Activated T-cell treated with anti-CD3 and anti-CD28 coated beads, Interleukin-2, amount 50 U/mL, for 72 hours (primary cell): ENCODE measurements at regions not wholly inside any gene's neighbourhood (a gene's known extent, or its start where the extent isn't known, plus 50 kb on each side); places are given as distances from the start of the nearest gene placed in this dataset.

Experiments
- ATAC-seq, 2 donors: fragments of 150-1000 bp; cut with Tn5 transposase; replicated peaks in 1 of 2; 2 replicates each; pipeline ENCODE4 v1.10.0; 2021; ENCODE audit warnings: moderate library complexity in 2 of 2, mild to moderate bottlenecking in 1 of 2
- DNase-seq, 2 donors: peaks; one replicate each; pipeline ENCODE4 v3.0.0; 2021 to 2022; ENCODE audit warnings: mixed read lengths in 1 of 2
- H3K27ac Mint-ChIP-seq: one replicate; pipeline ENCODE4 v1.8.0; 2022; ENCODE audit warnings: mild to moderate bottlenecking, moderate library complexity, mixed read lengths
- H3K27me3 Mint-ChIP-seq: one replicate; pipeline ENCODE4 v1.8.0; 2022; ENCODE audit warnings: low read depth, mixed read lengths
- H3K36me3 Mint-ChIP-seq, 2 donors: one replicate each; pipeline ENCODE4 v1.8.0; 2022; ENCODE audit warnings: mixed read lengths in 2 of 2, mild to moderate bottlenecking in 1 of 2; ENCODE audit not compliant: insufficient read depth in 2 of 2
- H3K4me1 Mint-ChIP-seq: one replicate; pipeline ENCODE4 v1.8.0; 2022; ENCODE audit warnings: low read depth, mixed read lengths
- H3K4me3 Mint-ChIP-seq, 2 donors: one replicate each; pipeline ENCODE4 v1.8.0; 2022; ENCODE audit warnings: mild to moderate bottlenecking in 2 of 2, mixed read lengths in 2 of 2, moderate library complexity in 2 of 2
- H3K9me3 Mint-ChIP-seq, 2 donors: one replicate each; pipeline ENCODE4 v1.8.0; 2022; ENCODE audit warnings: mixed read lengths in 2 of 2

DNA sequence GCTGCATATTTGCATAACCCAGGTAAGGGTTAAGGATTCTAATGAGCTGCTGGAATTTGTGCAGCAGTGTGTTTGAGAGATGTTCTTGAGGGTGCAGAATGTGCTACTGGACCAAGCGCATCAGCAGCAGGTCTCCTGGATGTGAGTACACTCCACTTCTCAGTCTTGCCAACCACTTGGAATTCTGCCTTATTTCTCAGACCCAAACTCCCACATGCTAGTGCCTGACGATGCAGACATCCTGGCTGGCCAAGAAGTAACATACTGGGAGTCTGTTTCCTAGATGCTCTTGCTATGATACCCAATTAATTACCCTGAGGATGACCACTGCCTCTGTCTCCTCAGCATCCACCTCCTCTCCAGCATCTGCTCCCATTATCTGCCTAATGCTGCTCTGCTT is 186.6 kb downstream of the MOXD1 start:
- DNase-seq (no peak), ATAC-seq (no peak)
- no peaks in the 10 kb centered on the region for H3K4me1 Mint-ChIP-seq
- peaks cover 8% of the 10 kb centered on the region for H3K27me3 Mint-ChIP-seq
- no peak overlapping the region for H3K4me3 Mint-ChIP-seq
- no peak overlapping the region for H3K27ac Mint-ChIP-seq
- H3K36me3 Mint-ChIP-seq, result no peaks in the 10 kb centered on the region
- no peaks in the 10 kb centered on the region for H3K9me3 Mint-ChIP-seq

DNA sequence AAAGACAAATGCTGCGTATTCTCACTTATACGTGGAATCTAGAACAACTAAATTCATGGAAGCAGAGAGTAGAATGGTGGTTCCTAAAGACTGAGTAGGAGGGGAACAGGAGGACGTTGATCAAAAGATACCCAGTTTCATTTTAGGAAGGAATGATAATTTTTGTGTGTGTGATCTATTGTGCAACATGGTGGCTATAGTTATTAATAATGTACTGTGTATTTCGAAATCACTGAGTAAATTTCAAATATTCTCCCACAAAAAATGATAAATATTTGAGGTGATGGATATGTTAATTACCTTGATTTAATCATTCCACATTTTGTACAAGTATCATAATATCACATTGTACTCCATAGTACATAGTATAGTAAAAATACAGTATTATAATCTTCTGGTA is 187.5 kb downstream of the MOXD1 start:
- Mint-ChIP-seq H3K4me1 (no peaks in the 10 kb centered on the region), H3K4me3 (no peak overlapping the region), H3K9me3 (no peaks in the 10 kb centered on the region), H3K36me3 (no peaks in the 10 kb centered on the region), H3K27ac (no peak overlapping the region), H3K27me3 (peaks cover 8% of the 10 kb centered on the region)
- DNase-seq (no peak), ATAC-seq (no peak)

DNA sequence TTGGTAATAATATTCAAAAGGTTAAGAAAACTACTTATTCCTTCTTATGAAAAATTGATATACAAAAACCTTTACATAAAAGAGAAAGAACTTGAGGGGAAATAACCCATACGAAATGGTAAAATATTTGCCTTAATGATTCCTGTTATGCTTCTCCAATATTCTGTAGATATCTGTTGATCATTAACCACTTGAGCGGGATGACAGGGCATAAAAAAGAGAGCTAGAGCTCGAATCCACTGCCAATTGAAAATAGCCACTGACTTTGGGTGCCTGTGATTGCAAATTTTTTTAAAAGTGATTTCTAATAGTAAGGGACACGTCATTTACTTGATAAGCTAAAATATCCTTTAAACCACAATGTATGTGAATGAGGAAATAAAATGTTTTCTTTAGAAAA is 188.1 kb downstream of the MOXD1 start:
- Mint-ChIP-seq H3K9me3 (no peaks in the 10 kb centered on the region), H3K27me3 (peaks cover 2% of the 10 kb centered on the region), H3K27ac (no peak overlapping the region), H3K36me3 (no peaks in the 10 kb centered on the region), H3K4me3 (no peak overlapping the region), H3K4me1 (no peaks in the 10 kb centered on the region)
- DNase-seq (no peak), ATAC-seq (no peak)

DNA sequence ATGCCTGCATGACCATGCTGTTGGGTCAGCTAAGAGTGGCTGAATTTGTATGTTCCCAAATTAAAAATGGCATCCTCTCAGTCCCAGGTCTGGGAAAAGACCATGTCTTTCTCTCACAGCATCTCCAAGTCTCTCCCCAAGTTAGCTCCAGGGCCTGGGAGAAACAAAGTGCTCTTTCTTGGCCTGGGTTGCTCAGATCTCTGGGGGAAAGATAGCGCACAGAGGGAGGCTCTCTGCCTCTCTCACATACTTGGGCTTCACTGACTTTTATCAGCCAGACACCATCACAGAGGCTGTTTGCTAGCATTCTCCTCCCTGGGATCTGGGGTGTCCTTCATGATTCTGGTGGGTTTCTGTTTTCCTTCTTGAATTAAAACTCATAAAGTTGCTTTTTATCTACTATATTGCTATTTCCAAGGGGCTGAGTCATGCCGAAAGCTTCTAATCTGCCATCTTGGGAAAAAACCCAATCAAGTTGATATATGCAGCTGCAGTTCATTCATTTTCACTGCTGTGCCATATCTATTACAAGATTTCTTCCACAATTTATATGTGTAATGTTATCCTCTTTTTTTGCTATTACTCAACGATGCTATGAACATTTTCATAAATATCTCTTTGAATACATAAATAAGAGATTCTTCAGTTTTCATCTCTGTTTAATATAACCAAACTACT is 190.2 kb downstream of the MOXD1 start:
- Mint-ChIP-seq H3K27me3 (no peaks in the 10 kb centered on the region), H3K9me3 (no peaks in the 10 kb centered on the region), H3K4me3 (no peak overlapping the region), H3K27ac (no peak overlapping the region), H3K36me3 (no peaks in the 10 kb centered on the region), H3K4me1 (no peaks in the 10 kb centered on the region)
- DNase-seq (no peak), ATAC-seq (no peak)

DNA sequence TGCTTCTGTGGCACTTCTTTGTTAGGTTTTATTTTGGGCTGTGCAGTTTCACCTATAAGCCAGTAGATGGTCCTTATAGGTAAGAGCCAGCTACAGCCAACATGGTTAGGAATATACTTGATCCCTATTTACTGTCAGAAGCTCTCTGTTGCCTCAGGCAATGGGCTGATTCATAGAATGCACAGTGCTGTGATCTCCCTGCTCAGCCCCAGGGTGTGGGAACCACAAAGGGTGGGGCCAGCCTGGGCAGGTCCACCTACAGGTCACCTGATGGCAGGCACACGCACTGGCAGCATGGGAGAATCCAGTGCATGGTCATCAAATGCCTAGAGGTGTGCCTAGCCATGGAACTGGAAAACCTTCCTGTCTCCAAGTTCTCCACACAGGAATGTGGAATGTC is 191.9 kb downstream of the MOXD1 start:
- H3K36me3 Mint-ChIP-seq, result no peaks in the 10 kb centered on the region

DNA sequence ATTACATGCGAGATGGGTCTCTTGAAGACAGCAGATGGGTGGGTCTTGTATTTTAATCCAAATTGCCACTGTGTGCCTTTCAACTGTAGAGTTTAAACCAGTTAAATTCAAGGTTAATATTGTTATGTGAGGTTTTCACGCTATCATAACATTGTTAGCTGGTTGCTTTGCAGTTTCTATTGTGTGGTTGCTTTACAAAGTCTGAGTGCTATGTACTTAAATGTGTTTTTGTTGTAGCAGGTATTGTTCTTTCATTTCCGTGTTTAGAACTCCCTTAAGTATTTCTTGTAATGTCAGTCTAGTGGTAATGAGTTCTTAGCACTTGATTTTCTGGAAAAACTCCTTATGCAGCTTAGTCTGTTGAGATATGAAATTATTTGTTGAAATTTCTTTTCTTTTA is 193.3 kb downstream of the MOXD1 start:
- no peak for ATAC-seq

More for the DNA sequence above, 191.9 kb downstream of the MOXD1 start:
- no peak overlapping the region for H3K4me3 Mint-ChIP-seq
- H3K27ac Mint-ChIP-seq, result no peak overlapping the region
- no peaks in the 10 kb centered on the region for H3K9me3 Mint-ChIP-seq
- ATAC-seq (no peak), DNase-seq (no peak)
- H3K4me1 Mint-ChIP-seq, result no peaks in the 10 kb centered on the region
- no peaks in the 10 kb centered on the region for H3K27me3 Mint-ChIP-seq

DNA sequence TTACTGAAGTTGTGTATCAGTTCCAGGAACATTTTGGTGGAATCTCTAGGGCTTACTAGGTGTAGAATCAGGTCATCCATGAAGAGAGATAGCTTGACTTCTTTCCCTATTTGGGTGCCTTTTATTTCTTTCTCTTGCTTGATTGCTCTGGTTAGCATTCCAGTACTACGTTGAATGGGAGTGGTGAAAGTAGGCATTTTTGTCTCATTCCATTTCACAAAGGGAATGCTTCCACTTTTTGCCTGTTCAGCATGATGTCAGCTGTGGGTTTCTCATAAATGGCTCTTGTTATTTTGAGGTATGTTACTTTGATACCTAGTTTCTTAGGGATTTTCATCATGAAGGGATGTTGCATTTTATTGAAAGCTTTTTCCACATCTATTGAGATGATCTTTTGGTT is 195.3 kb downstream of the MOXD1 start:
- Mint-ChIP-seq H3K27me3 (no peaks in the 10 kb centered on the region), H3K4me3 (no peak overlapping the region), H3K27ac (no peak overlapping the region), H3K9me3 (no peaks in the 10 kb centered on the region), H3K4me1 (no peaks in the 10 kb centered on the region), H3K36me3 (no peaks in the 10 kb centered on the region)
- DNase-seq, result no peak
- ATAC-seq, result no peak

More for the DNA sequence above, 193.3 kb downstream of the MOXD1 start:
- Mint-ChIP-seq H3K27me3 (no peaks in the 10 kb centered on the region), H3K27ac (no peak overlapping the region), H3K36me3 (no peaks in the 10 kb centered on the region), H3K4me3 (no peak overlapping the region), H3K9me3 (no peaks in the 10 kb centered on the region), H3K4me1 (no peaks in the 10 kb centered on the region)
- DNase-seq, result no peak

DNA sequence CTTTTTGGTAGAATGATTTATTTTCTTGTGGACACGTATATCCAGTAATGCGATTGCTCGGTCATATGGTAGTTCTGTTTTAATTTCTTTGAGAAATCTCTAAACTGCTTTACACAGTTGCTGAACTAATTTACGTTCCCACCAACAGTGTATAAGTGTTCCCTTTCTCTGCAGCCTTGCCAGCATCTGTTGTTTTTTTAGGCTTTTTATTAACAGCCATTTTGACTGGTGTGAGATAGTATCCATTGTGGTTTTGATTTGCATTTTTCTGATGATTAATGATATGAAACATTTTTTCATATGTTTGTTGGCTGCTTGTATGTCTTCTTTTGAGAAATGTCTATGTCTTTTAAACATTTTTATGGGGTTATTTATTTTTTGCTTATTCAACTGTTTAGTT is 196.7 kb downstream of the MOXD1 start:
- no peak for ATAC-seq
- H3K27me3 Mint-ChIP-seq, result no peaks in the 10 kb centered on the region
- no peaks in the 10 kb centered on the region for H3K4me1 Mint-ChIP-seq
- no peaks in the 10 kb centered on the region for H3K9me3 Mint-ChIP-seq
- H3K4me3 Mint-ChIP-seq, result no peak overlapping the region
- no peak for DNase-seq
- no peaks in the 10 kb centered on the region for H3K36me3 Mint-ChIP-seq
- no peak overlapping the region for H3K27ac Mint-ChIP-seq

DNA sequence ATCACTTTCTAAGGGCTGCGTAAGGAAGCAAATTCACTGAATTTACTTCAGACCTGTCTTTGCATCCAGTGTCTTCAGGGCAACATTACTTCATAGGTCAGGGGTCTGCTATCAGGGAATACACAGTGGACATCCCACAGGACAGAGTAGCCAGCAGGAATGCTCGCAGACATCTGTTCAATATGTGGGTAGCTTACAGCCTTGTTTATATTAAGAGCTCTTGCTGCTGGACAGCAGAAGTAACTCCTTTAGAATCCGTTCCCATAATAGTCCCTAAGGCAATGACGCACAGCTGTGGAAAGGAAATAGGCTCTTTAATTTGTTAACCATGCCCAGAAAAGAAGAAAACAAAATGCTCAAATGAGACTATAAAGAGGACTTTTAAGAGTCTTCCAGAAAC is 198.7 kb downstream of the MOXD1 start:
- H3K27ac Mint-ChIP-seq, result no peak overlapping the region
- no peak for ATAC-seq
- H3K4me3 Mint-ChIP-seq, result no peak overlapping the region
- H3K9me3 Mint-ChIP-seq, result no peaks in the 10 kb centered on the region
- no peak for DNase-seq
- H3K27me3 Mint-ChIP-seq, result no peaks in the 10 kb centered on the region
- no peaks in the 10 kb centered on the region for H3K36me3 Mint-ChIP-seq
- no peaks in the 10 kb centered on the region for H3K4me1 Mint-ChIP-seq

DNA sequence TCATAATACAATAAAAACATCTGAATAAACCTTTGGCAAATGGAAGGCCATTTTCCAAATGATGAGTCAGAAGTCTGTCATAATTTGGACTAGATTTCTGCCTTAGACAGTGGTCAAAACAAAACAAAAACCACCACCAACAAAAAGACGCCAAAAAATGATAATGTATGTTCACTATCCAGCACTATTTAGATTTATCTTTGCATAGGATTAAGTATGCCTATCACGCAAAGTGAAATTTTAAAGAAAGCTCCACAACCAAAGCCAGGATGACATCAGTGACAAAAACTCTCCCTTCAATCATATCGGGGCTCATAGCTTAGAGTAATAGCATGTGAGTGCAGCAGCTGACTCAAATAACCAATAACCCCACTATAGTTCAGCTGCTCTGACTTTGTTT is 201.9 kb downstream of the MOXD1 start:
- ATAC-seq, result no peak

DNA sequence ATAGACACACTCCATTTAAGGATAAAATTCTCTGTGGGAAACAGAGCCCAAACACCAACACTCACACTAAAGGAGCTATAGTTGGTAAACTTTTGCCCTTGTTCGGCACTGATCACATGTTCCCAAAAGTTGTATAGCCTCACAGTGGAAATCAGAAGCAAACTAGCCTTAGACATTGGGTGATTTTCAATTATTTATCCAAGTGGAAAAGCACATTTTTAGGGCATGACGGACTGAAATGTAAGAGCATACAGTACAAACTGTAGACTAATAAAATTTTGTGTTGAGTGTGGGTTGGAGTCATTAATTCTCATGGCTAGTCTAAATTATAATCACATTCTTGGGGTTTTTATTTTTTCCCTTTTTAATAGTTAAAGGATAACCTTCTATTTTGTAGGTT is 202.4 kb downstream of the MOXD1 start:
- H3K9me3 Mint-ChIP-seq, result no peaks in the 10 kb centered on the region
- H3K27me3 Mint-ChIP-seq, result no peaks in the 10 kb centered on the region
- ATAC-seq, result no peak

More for the DNA sequence above, 201.9 kb downstream of the MOXD1 start:
- DNase-seq, result no peak
- Mint-ChIP-seq H3K36me3 (no peaks in the 10 kb centered on the region), H3K27ac (no peak overlapping the region), H3K9me3 (no peaks in the 10 kb centered on the region), H3K4me1 (no peaks in the 10 kb centered on the region), H3K27me3 (no peaks in the 10 kb centered on the region), H3K4me3 (no peak overlapping the region)

DNA sequence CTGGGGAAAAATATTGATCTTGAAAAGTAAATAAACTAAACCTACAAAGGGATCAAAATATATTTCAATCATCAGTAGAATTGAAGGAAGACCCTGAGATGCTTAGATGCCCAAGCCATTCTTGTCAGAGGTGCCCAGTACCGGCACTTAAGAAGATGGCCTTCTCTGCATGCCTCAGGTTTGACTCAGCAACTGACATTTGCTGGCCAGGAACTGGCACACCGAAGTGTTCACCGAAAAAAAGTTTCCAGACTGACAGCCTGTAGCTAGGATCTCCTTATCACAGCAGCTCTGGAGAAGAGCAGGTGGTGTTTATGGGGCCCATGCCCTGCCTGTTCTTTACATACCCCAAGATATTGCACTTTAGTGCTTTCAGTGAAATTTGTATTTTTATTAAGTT is 203.2 kb downstream of the MOXD1 start:
- no peaks in the 10 kb centered on the region for H3K4me1 Mint-ChIP-seq
- H3K27ac Mint-ChIP-seq, result no peak overlapping the region
- no peaks in the 10 kb centered on the region for H3K36me3 Mint-ChIP-seq
- no peaks in the 10 kb centered on the region for H3K27me3 Mint-ChIP-seq
- ATAC-seq (no peak), DNase-seq (no peak)
- H3K9me3 Mint-ChIP-seq, result no peaks in the 10 kb centered on the region
- no peak overlapping the region for H3K4me3 Mint-ChIP-seq

More for the DNA sequence above, 202.4 kb downstream of the MOXD1 start:
- no peak overlapping the region for H3K4me3 Mint-ChIP-seq
- no peak for DNase-seq
- H3K36me3 Mint-ChIP-seq, result no peaks in the 10 kb centered on the region
- no peak overlapping the region for H3K27ac Mint-ChIP-seq
- no peaks in the 10 kb centered on the region for H3K4me1 Mint-ChIP-seq

DNA sequence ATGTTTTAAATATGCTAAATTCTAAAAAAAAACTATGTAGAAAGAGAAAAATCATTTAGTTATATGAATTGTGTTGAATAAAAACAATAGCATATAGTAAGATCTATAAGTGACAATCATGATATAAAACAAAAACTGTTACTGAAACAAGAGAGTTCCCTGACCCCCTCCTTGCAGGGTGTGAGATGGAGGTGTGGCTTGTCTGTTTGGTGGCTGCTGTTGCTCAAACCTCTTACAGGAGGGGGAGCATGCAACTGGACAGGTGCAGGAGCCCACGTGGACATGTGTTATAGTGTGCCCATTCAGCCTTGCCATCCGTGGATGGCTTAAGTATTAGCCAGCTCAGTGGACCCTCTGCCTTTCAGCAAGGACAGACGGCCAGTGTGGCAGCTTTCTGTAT is 206.7 kb downstream of the MOXD1 start:
- Mint-ChIP-seq H3K27ac (no peak overlapping the region), H3K4me3 (no peak overlapping the region), H3K4me1 (no peaks in the 10 kb centered on the region), H3K36me3 (no peaks in the 10 kb centered on the region), H3K27me3 (no peaks in the 10 kb centered on the region), H3K9me3 (no peaks in the 10 kb centered on the region)
- ATAC-seq (no peak), DNase-seq (no peak)

DNA sequence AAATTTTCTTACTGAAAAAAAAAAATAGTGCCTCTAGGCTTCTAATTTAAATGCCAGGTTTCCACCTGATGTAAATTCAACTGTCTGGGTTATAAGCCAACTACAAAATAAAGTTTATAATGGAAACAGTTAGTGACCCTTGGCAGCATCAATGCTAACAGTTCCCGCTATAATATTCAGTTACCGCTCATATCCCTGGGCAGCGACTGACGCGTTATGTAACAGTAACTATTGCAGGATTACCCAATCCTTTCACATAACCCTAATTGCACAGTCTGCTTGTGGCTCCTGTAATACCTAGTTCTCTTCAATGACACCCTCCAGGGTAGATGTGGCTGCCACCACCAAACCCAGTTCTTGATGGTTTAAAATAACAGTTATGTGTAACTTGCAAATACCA is 208.6 kb downstream of the MOXD1 start:
- no peaks in the 10 kb centered on the region for H3K36me3 Mint-ChIP-seq
- H3K27me3 Mint-ChIP-seq, result no peaks in the 10 kb centered on the region
- H3K9me3 Mint-ChIP-seq, result no peaks in the 10 kb centered on the region
- no peak for ATAC-seq
- H3K4me1 Mint-ChIP-seq, result no peaks in the 10 kb centered on the region
- H3K27ac Mint-ChIP-seq, result no peak overlapping the region
- DNase-seq, result no peak
- no peak overlapping the region for H3K4me3 Mint-ChIP-seq
